ENCODE measurements at regions not wholly inside any gene's neighbourhood (a gene's known extent, or its start where the extent isn't known, plus 50 kb on each side); places are given as distances from the start of the nearest gene placed in this dataset.
A peak's percentile ranks its signal among the peaks of the same experiment; 100 is the strongest.

DNA sequence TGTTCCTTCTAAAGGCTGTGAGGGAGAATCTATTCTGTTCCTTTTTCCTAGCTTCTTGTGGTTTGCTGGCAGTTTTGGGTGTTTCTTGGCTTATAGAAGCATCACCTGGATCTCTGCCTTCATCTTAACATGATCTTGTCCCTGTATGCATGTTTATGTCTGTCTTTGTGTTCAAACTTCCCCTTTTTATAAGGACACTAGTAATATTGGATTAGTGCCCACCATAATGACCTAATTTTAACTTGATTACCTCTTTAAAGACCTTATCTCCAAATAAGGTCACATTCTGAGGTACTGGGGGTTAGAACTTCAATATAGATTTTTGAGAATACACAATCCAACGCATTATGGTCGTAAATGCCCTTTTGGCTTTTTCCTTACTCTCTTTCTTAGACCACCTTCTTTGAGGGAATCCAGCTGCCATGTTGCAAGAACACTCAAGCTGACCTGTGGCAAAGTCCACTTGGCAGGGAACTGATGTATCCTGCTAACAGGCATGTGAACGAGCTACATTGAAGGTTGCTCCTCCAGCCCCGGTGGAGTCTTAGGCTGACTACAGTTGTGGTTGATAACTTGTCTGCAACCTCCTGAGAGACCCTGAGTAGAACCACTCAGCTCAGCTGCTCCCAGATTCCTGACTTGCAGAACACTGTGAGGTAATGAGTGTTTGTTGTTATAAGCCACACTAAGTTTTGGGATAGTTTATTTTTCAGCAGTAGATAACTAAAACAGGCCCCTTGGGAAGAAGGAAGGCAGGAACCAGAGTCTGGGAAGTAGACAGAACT, 127.1 kb upstream of the OR9Q1 start:
- ChIA-PET CTCF (interaction anchor here (0.6 kb wide), 2 partner anchors 106 to 254 kb away, joined by 3 read pairs; no protein-coding TSS in a partner anchor), POLR2A (no interaction called here)
- no peak overlapping the region for H3K27ac Mint-ChIP-seq (ENCODE audit: low read depth, unreplicated experiment)
- H3K36me3 Mint-ChIP-seq (ENCODE audit: insufficient read depth, unreplicated experiment): no peaks in the 10 kb centered on the region
- no peak for TF ChIP-seq CTCF (IDR thresholded peaks at IDR 0.05; ENCODE audit: unreplicated experiment)
- no peaks in the 10 kb centered on the region for H3K9me3 Mint-ChIP-seq (ENCODE audit: unreplicated experiment)
- intact Hi-C loops (cut with micrococcal nuclease): no loop called here
- H3K4me3 Mint-ChIP-seq (ENCODE audit: unreplicated experiment): no peak overlapping the region
- peaks cover 28% of the 10 kb centered on the region for H3K4me1 Mint-ChIP-seq (ENCODE audit: insufficient read depth, unreplicated experiment)
- no peaks in the 10 kb centered on the region for H3K27me3 Mint-ChIP-seq (ENCODE audit: insufficient read depth, unreplicated experiment)
- no TSS peak for BruUV-seq (replicated peaks)
- DNase-seq (ENCODE audit: unreplicated experiment): no peak

DNA sequence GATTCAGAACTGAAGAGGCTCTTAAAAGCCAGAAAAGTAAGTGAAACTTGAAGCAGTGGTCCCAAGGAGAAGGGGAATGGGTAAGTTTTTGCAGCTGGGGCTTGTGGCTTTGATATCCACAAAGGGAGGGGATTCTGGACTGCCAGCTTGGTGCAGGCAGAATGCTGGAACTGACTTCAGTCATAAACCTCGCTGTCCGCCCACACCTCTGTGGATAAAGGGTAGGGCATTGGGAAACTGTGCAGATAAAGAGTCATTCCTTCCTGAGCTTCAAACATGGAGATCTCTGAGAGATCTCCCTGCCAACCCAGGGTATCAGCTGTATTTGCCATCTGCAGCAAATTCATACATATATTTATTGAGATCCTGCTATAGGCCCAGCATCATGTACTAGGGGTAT, 124.3 kb upstream of the OR9Q1 start:
- Mint-ChIP-seq H3K4me1 (ENCODE audit: insufficient read depth, unreplicated experiment) (peaks cover 55% of the 10 kb centered on the region), H3K27me3 (ENCODE audit: insufficient read depth, unreplicated experiment) (no peaks in the 10 kb centered on the region), H3K36me3 (ENCODE audit: insufficient read depth, unreplicated experiment) (no peaks in the 10 kb centered on the region), H3K27ac (ENCODE audit: low read depth, unreplicated experiment) (no peak overlapping the region), H3K4me3 (ENCODE audit: unreplicated experiment) (no peak overlapping the region), H3K9me3 (ENCODE audit: unreplicated experiment) (no peaks in the 10 kb centered on the region)
- DNase-seq (ENCODE audit: unreplicated experiment): no peak
- no peak for TF ChIP-seq CTCF (IDR thresholded peaks at IDR 0.05; ENCODE audit: unreplicated experiment)
- CTCF ChIA-PET: no interaction called here
- no TSS peak for BruUV-seq (replicated peaks)
- intact Hi-C loops (cut with micrococcal nuclease): no loop called here
- POLR2A ChIA-PET: no interaction called here

GRCh38 chr11:57900320-57900719, 123.4 kb upstream of the OR9Q1 start:
- intact Hi-C loops (cut with micrococcal nuclease): loop anchor here (10.0 kb wide), 1 partner anchor 66 kb away; no protein-coding TSS in a partner anchor
- peak overlapping the region; percentile 76 for H3K27ac Mint-ChIP-seq (ENCODE audit: low read depth, unreplicated experiment)

GRCh38 chr11:57901278-57901677, 122.4 kb upstream of the OR9Q1 start:
- BruUV-seq (replicated peaks): no TSS peak
- ChIA-PET POLR2A (no interaction called here), CTCF (interaction anchor here (1.0 kb wide), 1 partner anchor 250 kb away, joined by 3 read pairs; no protein-coding TSS in a partner anchor)
- Mint-ChIP-seq H3K4me3 (ENCODE audit: unreplicated experiment) (no peak overlapping the region), H3K27me3 (ENCODE audit: insufficient read depth, unreplicated experiment) (no peaks in the 10 kb centered on the region), H3K9me3 (ENCODE audit: unreplicated experiment) (no peaks in the 10 kb centered on the region), H3K27ac (ENCODE audit: low read depth, unreplicated experiment) (peak overlapping the region; percentile 88), H3K36me3 (ENCODE audit: insufficient read depth, unreplicated experiment) (no peaks in the 10 kb centered on the region), H3K4me1 (ENCODE audit: insufficient read depth, unreplicated experiment) (peaks cover 69% of the 10 kb centered on the region)
- DNase-seq (ENCODE audit: unreplicated experiment): no peak
- intact Hi-C loops (cut with micrococcal nuclease): loop anchor here (10.0 kb wide), 1 partner anchor 66 kb away; no protein-coding TSS in a partner anchor
- no peak for TF ChIP-seq CTCF (IDR thresholded peaks at IDR 0.05; ENCODE audit: unreplicated experiment)

More at GRCh38 chr11:57900320-57900719, 123.4 kb upstream of the OR9Q1 start:
- Mint-ChIP-seq H3K27me3 (ENCODE audit: insufficient read depth, unreplicated experiment) (no peaks in the 10 kb centered on the region), H3K4me1 (ENCODE audit: insufficient read depth, unreplicated experiment) (peaks cover 63% of the 10 kb centered on the region), H3K4me3 (ENCODE audit: unreplicated experiment) (no peak overlapping the region), H3K36me3 (ENCODE audit: insufficient read depth, unreplicated experiment) (no peaks in the 10 kb centered on the region), H3K9me3 (ENCODE audit: unreplicated experiment) (no peaks in the 10 kb centered on the region)
- TF ChIP-seq CTCF (IDR thresholded peaks at IDR 0.05; ENCODE audit: unreplicated experiment): no peak
- POLR2A ChIA-PET: no interaction called here
- no TSS peak for BruUV-seq (replicated peaks)
- DNase-seq (ENCODE audit: unreplicated experiment): peak; percentile 28
- CTCF ChIA-PET: no interaction called here
